ENCODE measurements at regions not wholly inside any gene's neighbourhood (a gene's known extent, or its start where the extent isn't known, plus 50 kb on each side); places are given as distances from the start of the nearest gene placed in this dataset.

GRCh38 chr6:119566546-119567260 is 217.1 kb upstream of the MAN1A1 start (continued):
- TF ChIP-seq, protein P1, sequence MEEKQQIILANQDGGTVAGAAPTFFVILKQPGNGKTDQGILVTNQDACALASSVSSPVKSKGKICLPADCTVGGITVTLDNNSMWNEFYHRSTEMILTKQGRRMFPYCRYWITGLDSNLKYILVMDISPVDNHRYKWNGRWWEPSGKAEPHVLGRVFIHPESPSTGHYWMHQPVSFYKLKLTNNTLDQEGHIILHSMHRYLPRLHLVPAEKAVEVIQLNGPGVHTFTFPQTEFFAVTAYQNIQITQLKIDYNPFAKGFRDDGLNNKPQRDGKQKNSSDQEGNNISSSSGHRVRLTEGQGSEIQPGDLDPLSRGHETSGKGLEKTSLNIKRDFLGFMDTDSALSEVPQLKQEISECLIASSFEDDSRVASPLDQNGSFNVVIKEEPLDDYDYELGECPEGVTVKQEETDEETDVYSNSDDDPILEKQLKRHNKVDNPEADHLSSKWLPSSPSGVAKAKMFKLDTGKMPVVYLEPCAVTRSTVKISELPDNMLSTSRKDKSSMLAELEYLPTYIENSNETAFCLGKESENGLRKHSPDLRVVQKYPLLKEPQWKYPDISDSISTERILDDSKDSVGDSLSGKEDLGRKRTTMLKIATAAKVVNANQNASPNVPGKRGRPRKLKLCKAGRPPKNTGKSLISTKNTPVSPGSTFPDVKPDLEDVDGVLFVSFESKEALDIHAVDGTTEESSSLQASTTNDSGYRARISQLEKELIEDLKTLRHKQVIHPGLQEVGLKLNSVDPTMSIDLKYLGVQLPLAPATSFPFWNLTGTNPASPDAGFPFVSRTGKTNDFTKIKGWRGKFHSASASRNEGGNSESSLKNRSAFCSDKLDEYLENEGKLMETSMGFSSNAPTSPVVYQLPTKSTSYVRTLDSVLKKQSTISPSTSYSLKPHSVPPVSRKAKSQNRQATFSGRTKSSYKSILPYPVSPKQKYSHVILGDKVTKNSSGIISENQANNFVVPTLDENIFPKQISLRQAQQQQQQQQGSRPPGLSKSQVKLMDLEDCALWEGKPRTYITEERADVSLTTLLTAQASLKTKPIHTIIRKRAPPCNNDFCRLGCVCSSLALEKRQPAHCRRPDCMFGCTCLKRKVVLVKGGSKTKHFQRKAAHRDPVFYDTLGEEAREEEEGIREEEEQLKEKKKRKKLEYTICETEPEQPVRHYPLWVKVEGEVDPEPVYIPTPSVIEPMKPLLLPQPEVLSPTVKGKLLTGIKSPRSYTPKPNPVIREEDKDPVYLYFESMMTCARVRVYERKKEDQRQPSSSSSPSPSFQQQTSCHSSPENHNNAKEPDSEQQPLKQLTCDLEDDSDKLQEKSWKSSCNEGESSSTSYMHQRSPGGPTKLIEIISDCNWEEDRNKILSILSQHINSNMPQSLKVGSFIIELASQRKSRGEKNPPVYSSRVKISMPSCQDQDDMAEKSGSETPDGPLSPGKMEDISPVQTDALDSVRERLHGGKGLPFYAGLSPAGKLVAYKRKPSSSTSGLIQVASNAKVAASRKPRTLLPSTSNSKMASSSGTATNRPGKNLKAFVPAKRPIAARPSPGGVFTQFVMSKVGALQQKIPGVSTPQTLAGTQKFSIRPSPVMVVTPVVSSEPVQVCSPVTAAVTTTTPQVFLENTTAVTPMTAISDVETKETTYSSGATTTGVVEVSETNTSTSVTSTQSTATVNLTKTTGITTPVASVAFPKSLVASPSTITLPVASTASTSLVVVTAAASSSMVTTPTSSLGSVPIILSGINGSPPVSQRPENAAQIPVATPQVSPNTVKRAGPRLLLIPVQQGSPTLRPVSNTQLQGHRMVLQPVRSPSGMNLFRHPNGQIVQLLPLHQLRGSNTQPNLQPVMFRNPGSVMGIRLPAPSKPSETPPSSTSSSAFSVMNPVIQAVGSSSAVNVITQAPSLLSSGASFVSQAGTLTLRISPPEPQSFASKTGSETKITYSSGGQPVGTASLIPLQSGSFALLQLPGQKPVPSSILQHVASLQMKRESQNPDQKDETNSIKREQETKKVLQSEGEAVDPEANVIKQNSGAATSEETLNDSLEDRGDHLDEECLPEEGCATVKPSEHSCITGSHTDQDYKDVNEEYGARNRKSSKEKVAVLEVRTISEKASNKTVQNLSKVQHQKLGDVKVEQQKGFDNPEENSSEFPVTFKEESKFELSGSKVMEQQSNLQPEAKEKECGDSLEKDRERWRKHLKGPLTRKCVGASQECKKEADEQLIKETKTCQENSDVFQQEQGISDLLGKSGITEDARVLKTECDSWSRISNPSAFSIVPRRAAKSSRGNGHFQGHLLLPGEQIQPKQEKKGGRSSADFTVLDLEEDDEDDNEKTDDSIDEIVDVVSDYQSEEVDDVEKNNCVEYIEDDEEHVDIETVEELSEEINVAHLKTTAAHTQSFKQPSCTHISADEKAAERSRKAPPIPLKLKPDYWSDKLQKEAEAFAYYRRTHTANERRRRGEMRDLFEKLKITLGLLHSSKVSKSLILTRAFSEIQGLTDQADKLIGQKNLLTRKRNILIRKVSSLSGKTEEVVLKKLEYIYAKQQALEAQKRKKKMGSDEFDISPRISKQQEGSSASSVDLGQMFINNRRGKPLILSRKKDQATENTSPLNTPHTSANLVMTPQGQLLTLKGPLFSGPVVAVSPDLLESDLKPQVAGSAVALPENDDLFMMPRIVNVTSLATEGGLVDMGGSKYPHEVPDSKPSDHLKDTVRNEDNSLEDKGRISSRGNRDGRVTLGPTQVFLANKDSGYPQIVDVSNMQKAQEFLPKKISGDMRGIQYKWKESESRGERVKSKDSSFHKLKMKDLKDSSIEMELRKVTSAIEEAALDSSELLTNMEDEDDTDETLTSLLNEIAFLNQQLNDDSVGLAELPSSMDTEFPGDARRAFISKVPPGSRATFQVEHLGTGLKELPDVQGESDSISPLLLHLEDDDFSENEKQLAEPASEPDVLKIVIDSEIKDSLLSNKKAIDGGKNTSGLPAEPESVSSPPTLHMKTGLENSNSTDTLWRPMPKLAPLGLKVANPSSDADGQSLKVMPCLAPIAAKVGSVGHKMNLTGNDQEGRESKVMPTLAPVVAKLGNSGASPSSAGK (IDR thresholded peaks at IDR 0.05): no peak
- TF ChIP-seq ZNF561 (CRISPR knock-in tag; conservative IDR thresholded peaks at IDR 0.05): no peak
- TF ChIP-seq CCAR2 (IDR thresholded peaks at IDR 0.05; ENCODE audit: low read depth, low read length): no peak
- TF ChIP-seq ZSCAN32 (CRISPR knock-in tag; IDR thresholded peaks at IDR 0.05): no peak
- no peak for TF ChIP-seq HMG20A (CRISPR knock-in tag; conservative IDR thresholded peaks at IDR 0.05)
- no peak for TF ChIP-seq ELK3 (CRISPR knock-in tag; IDR thresholded peaks at IDR 0.05)
- TF ChIP-seq, protein P2, sequence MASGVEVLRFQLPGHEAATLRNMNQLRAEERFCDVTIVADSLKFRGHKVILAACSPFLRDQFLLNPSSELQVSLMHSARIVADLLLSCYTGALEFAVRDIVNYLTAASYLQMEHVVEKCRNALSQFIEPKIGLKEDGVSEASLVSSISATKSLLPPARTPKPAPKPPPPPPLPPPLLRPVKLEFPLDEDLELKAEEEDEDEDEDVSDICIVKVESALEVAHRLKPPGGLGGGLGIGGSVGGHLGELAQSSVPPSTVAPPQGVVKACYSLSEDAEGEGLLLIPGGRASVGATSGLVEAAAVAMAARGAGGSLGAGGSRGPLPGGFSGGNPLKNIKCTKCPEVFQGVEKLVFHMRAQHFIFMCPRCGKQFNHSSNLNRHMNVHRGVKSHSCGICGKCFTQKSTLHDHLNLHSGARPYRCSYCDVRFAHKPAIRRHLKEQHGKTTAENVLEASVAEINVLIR (CRISPR knock-in tag; IDR thresholded peaks at IDR 0.05): peak; percentile 47; the same call in 1 of the 2 replicates
- no peak for TF ChIP-seq ETS2 (tag; IDR thresholded peaks at IDR 0.05; ENCODE audit: borderline replicate concordance, poor library complexity, severe bottlenecking)
- no peak for TF ChIP-seq CTCF (IDR thresholded peaks at IDR 0.05 in 2 of 3, conservative IDR thresholded peaks at IDR 0.05 in 1 of 3; ENCODE audit: insufficient read depth in 2 of 3, low read depth in 1 of 3, low read length in 3 of 3)
